Ecto neural progenitor cell (in vitro differentiated cells): ENCODE measurements at regions not wholly inside any gene's neighbourhood (a gene's known extent, or its start where the extent isn't known, plus 50 kb on each side); places are given as distances from the start of the nearest gene placed in this dataset.

Source experiments
- DNase-seq: peaks from one replicate; pipeline ENCODE4 v3.0.0-alpha.2; 2018; ENCODE audit warnings: low spot score

DNA sequence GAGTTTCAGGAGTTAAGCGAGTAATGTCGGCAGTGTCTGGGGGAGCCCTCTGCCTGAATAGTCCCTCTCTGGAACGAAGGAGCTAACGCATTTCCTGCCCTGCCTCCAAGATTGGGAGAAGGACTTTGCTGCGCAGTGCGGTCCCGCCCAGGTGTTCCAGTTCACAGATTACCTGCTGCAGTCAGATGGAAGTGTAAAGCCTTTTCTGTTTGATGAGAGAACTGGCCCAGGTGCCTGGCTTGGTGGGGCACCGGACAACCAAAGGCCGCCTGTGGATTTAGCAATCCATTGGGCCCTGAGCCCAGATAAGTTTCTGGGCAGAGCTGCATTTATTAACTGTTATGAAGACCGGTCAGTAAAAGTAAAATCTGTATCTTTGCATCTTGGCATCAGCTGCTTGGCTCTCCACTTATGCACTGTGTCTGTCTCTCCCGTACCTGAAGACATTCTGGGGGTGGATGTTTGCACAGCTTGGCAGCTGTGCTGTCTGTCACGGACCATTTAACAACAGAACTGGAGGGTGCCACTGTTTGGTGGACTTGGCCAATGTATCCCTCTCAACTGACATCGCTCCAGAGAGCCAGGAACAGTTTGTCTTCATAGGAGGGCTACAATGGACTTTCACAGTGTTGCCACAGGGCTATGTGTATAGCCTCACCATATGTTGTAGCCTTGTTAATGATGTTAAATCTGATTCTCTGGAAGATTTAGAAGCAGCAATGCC lies 654.7 kb upstream of the ZWINT start:
- DNase-seq = no peak

DNA sequence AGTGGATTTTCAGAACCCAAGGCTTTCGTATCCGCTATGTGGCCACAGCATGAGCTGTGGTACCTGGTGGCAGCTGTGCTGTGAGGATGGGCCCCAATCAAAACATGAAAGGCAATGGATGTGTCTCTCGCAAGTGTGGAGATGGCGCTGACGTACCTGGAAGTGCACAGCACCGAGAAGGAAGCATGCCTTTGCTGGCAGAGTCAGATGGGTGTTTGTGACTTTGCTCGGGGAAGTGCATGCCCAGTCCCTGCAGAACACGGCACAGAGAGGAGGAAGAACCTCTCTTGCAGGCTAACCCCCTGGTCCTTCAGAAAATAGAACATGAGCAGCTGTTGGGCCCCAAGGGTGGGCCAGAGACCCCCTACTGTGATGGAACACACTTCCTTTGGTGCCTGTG lies 654.1 kb upstream of the ZWINT start:
- DNase-seq = no peak

- no peak for DNase-seq
Measured at GRCh38 chr10:57014758-57015157, 653.7 kb upstream of the ZWINT start.

DNA sequence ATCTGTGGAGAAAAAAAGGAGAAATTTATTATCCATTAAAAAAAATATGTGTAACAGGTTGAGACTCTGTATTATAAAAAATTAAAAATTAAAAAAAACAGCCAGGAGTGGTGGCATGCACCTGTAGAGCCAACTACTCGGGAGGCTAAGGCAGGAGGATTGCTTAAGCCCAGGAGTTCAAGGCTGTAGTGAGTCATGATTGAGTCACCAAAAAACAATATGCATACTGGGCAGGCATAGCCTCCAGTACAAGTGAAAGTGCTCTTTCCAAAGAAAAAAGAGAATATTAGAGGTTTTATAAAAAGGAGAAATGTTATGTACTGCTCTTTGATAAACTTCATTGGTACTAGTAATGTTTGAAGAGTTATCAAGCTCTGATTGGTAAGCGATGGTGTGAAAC lies 647.1 kb upstream of the ZWINT start:
- no peak for DNase-seq

- no peak for DNase-seq
Measured at GRCh38 chr10:56991591-56992069, 630.6 kb upstream of the ZWINT start.

DNA sequence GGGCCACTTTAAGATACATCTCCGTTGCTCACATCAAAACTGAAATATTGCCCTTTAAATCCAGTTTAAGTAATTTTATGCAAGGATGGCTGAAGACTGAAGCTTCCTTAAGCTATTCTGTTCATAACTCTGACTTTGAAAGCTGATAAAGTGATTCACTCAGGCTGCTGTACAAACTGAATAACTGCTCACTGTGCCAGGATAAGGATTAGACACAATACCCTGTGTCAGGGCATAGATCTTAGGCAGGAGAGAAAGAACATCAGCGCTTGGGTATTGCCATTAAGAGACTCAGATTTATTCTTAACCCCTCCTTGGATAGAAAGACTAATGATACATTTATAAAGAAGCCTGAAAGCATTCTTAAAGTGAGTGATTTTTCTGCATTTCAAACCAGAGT lies 614.5 kb upstream of the ZWINT start:
- DNase-seq = no peak

DNA sequence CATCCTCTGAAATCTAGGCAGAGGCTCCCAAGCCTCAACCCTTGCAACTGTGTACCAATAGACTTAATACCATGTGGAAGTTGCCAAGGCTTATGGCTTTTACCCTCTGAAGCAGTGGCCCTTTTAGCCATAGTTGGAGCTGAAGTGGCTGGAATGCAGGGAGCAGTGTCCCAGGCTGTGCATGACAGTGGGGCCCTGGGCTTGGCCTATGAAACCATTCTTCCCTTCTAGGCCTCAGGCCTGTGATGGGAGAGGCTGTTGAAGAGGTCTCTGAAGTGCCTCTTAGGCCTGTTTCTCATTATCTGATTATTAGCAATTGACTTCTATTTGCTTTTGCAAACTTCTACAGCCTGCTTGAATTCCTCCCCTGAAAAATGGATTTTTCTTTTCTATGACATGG lies 612.7 kb upstream of the ZWINT start:
- no peak for DNase-seq

DNA sequence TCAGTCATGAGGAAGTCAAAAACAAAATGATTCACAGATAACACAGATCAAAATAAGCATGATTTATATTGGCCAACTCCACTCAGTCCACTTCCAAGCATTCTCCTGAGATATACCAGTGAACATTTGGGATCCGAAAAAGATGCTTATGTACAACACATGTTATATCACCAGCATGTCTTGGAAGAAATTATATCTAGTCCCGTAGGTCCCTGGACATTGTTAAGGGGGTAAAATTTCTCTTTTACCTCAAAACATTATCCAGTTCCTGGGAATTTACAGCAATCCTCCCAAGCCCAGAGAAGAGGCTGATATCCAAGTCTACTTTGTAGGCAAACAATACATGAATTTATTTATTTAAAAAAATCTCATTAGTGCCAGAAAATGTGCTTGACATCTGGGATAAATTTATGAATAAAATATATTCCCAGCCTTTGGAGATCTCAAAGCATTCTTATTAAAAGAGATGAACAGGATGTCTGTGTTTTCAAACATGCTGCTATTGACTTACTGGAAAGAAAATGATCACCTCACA lies 582.2 kb upstream of the ZWINT start:
- no peak for DNase-seq

DNA sequence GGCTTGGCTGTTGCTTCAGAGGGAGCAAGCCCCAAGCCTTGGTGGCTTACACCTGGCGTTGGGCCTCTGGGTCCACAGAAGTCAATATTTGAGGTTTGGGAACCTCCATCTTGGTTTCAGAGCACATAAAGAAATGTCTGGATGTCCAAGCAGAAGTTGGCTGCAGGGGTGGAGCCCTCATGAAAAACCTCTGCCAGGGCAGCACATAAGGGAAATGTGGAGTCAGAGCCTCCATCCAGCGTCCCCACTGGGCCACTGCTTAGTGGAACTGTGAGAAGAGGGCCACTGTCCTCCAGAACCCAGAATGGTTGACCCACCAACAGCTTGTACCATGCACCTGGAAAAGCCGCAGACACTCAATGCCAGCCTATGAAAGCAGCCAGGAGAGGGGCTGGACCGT lies 573.5 kb upstream of the ZWINT start:
- DNase-seq = no peak

GRCh38 chr10:56928714-56929113 lies 567.7 kb upstream of the ZWINT start:
- DNase-seq = no peak

- DNase-seq = no peak
Measured at GRCh38 chr10:56927701-56928100, 566.6 kb upstream of the ZWINT start.

DNA sequence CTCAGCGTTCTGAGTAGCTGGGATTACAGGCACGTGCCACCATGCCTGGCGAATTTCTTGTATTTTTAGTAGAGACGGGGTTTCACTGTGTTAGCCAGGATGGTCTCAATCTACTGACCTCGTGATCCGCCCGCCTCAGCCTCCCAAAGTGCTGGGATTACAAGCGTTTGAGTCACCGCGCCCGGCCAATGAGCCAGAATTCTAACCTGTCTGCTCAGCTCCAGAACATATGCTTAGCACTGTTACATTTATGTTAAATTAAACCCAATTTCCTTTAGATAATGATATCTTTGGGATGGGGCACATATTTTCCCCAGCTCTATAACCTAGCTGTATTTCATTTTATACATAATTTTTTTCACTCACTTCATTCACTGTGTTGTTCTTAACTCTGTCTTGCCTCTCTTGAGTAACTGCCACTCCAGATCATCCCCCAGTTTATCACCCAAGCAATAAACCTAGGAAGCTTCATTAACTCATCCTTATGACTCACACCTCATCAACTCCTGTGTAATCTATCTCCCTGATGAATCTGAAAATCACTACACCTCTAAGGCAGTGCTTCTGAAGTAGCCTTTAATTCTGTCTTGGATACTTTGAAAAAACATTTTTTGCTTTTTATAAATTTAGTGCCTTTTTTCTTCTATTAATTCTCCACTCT lies 559.7 kb upstream of the ZWINT start:
- DNase-seq = no peak

GRCh38 chr10:56912043-56912442 lies 551.0 kb upstream of the ZWINT start:
- DNase-seq = no peak

DNA sequence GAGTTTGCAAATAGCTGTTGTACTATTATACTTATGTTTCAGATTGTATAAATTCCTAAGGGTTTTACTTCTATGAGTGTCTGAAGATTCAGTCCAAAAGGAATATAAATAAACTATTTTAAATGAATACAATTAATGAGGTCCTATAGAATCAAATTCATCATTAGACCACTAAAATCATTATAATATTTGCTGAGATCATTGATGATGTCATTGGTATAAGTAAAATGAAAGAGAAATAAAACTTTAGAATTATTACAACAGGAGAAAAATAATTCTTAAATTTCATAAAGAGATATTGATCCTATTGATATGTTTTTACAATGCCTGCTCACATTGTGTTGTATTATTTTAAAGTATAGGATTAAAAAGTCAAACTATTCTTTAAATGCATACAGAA lies 544.0 kb upstream of the ZWINT start:
- no peak for DNase-seq

DNA sequence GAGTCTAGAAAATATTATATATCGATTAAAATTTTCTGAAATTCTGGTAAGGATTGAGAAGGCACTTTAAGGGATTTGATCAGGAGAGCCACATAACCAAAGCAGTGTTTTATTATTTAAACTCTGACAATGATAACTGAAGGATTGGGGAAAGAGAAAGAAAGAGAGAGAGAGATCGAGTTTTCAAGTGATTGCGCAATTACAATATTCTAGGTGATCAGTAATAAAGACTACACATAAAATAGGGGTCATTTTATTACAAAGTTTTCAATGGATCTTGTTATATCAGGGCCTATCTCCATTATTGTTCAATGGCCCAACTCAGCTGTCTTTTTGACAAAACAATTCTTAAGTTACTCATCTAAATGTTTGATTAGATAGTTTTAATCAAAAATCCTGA lies 541.5 kb upstream of the ZWINT start:
- DNase-seq = no peak

GRCh38 chr10:56895306-56895705 lies 534.2 kb upstream of the ZWINT start:
- DNase-seq = no peak

GRCh38 chr10:56881218-56881617 lies 520.2 kb upstream of the ZWINT start:
- DNase-seq = no peak

DNA sequence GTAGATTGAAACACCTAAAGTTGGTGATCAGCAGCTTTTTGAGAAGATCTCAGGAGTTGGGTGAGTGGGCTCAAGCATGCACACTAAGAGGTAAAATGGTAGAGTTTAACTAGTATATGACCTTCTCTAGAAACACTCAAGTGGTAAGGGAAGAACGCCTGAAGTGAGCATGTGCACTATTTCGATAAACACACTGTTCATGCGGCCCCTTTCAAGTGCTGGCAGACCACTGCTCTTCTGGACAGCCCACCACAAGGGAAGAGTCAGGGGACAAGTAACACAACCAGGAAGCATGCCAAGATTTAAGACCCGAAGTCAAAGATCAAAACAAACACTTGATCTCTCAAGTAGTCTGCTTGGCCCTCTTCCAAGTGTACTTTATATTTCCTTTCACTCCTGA lies 519.5 kb upstream of the ZWINT start:
- no peak for DNase-seq

GRCh38 chr10:56874950-56875349 lies 513.9 kb upstream of the ZWINT start:
- DNase-seq = no peak

- no peak for DNase-seq
Measured at GRCh38 chr10:56871160-56871668, 510.2 kb upstream of the ZWINT start.

GRCh38 chr10:56867236-56867635 lies 506.2 kb upstream of the ZWINT start:
- DNase-seq = no peak

GRCh38 chr10:56856569-56856968 lies 495.5 kb upstream of the ZWINT start:
- no peak for DNase-seq

GRCh38 chr10:56844978-56845529 lies 484.0 kb upstream of the ZWINT start:
- DNase-seq = no peak
